Stimulated activated CD8-positive, alpha-beta memory T cell treated with anti-CD3 and anti-CD28 coated beads, Interleukin-7, amount 100 ng/mL, for 4 hours (primary cell): ENCODE measurements at regions not wholly inside any gene's neighbourhood (a gene's known extent, or its start where the extent isn't known, plus 50 kb on each side); places are given as distances from the start of the nearest gene placed in this dataset.

Experiments used
- DNase-seq, 2 donors: peaks; one replicate each; pipeline ENCODE4 v3.0.0-alpha.2; 2020; ENCODE audit warnings: low read depth in 2 of 2

GRCh38 chr15:45743426-45744235, 108.8 kb downstream of the SQOR start:
- DNase-seq = no peak

GRCh38 chr15:45744236-45744589, 109.4 kb downstream of the SQOR start:
- no peak for DNase-seq

DNA sequence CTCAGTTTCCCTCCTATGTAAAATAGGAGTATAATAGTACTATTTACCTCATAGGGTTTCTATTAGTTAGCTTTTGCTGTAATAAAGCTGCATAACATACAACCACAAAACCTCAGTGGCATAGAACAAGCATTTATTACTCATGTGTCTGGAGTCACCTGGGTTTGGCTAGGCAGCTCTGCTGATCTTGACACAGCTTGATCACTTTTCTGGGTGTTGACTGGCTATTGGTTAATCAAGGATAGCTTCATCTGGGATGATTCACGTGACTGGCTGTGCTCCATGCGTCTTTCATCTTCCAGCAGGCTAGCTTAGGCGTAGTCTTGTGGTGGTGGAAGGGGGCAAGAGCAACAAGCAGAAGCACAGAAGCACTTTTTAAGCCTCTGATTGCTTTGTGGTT, 112.6 kb downstream of the SQOR start:
- DNase-seq = no peak

- DNase-seq = no peak
Measured at GRCh38 chr15:45751629-45752028, 116.8 kb downstream of the SQOR start.

GRCh38 chr15:45759936-45760335, 125.1 kb downstream of the SQOR start:
- DNase-seq = no peak

DNA sequence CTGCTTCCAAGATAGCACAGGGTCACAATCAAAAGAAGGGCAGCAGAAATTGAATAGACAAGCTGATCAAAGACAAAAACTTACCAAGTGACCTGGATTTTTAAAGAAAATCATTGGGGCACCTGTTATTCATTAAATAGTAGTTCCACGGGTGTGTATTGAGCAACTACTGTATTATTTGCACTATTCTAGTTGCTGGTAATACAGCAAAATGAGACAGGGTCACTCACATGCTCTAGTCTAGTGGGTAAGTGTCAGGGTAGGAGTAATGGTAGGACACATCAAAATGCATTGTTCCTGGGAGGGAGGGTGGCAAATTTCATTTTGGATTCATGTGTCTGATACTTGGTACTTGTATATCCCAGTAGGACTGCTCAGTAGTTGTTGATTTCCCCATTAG, 127.9 kb downstream of the SQOR start:
- DNase-seq = no peak

- DNase-seq = no peak
Measured at GRCh38 chr15:45763170-45763869, 128.5 kb downstream of the SQOR start.

- no peak for DNase-seq
Measured at GRCh38 chr15:45773149-45773548, 138.3 kb downstream of the SQOR start.

GRCh38 chr15:45776772-45777171, 141.9 kb downstream of the SQOR start:
- DNase-seq = no peak

- no peak for DNase-seq
Measured at GRCh38 chr15:45777781-45778180, 143.0 kb downstream of the SQOR start.

- no peak for DNase-seq
Measured at GRCh38 chr15:45780352-45780751, 145.5 kb downstream of the SQOR start.

- no peak for DNase-seq
Measured at GRCh38 chr15:45784656-45785055, 149.8 kb downstream of the SQOR start.

DNA sequence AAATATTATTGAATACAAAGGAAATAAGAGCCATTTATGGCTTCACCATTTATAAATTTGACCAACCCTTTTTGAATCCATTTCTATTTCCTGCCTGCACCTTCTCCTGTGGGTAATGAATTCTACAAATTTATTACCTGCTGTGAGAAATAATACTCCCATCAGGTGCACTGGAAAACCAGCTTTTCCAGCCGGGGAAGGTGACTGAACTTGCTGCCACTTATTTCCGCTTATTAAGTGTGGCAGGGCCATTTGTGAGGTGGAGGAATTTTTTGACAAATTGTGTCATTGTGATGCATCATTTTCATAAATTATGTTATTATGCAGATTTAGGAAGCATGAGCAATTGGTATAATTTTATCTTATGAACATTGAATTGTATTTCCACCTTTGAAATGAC, 151.1 kb downstream of the SQOR start:
- DNase-seq = no peak

- no peak for DNase-seq
Measured at GRCh38 chr15:45790325-45790943, 155.6 kb downstream of the SQOR start.

DNA sequence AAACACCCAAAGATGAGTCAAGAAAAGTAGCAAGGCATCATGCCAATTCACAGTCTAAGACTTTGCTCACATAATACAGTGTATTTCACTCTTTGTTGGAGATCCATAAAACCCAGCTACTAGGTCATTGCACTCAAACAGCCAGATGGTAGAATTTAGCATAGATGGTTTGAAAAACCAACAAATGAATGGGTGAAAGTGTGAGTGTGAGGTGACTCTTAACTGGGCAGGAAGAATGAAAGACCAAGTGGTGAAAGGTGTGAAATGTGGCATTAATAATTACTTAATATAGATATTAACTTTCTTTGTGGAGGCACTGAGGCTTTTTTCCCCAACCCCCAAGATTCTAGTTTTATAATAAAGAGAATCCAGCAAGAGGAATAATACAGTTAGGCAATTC, 159.5 kb downstream of the SQOR start:
- no peak for DNase-seq

GRCh38 chr15:45794712-45795439, 160.0 kb downstream of the SQOR start:
- DNase-seq = no peak

GRCh38 chr15:45795440-45796069, 160.7 kb downstream of the SQOR start:
- no peak for DNase-seq

- no peak for DNase-seq
Measured at GRCh38 chr15:45796433-45796832, 161.6 kb downstream of the SQOR start.

- DNase-seq = no peak
Measured at GRCh38 chr15:45799508-45799907, 164.7 kb downstream of the SQOR start.

DNA sequence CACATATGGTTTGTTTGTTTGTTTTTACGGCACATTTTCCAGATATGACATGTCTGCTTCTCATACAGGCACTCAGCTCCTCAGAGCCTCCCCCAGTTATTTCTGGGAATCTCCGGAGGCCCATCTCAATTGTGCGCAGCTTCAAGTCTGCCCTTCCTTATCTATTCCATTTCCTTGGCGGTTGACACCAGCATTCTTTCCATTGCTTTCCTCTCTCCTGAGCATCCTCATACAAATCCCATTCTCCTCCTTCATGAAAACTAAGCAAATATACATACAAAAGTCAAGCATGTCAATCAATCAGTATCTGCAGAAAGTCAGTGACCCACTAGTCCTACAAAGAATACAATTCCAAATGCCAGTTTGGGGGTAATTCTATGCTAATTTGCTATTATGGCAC, 166.7 kb downstream of the SQOR start:
- DNase-seq = no peak

- DNase-seq = no peak
Measured at GRCh38 chr15:45802140-45802539, 167.3 kb downstream of the SQOR start.

GRCh38 chr15:45804028-45804427, 169.2 kb downstream of the SQOR start:
- DNase-seq = no peak
